ENCODE measurements at regions not wholly inside any gene's neighbourhood (a gene's known extent, or its start where the extent isn't known, plus 50 kb on each side); places are given as distances from the start of the nearest gene placed in this dataset.

- no peak for TF ChIP-seq CTCF (IDR thresholded peaks at IDR 0.05; ENCODE audit: insufficient read depth, low read length, poor library complexity, severe bottlenecking)
- no peak for TF ChIP-seq EZH2phosphoT487 (conservative IDR thresholded peaks at IDR 0.05; ENCODE audit: low read length)
These were observed 62.2 kb upstream of the DIO3 start for GRCh38 chr14:101499080-101499479.
